NB4 (cell line): ENCODE measurements at regions not wholly inside any gene's neighbourhood (a gene's known extent, or its start where the extent isn't known, plus 50 kb on each side); places are given as distances from the start of the nearest gene placed in this dataset.

Experiments used
- DNase-seq: peaks from one replicate; pipeline ENCODE4 v3.0.0; 2010; ENCODE audit warnings: low read depth
- H3K4me3 ChIP-seq: one replicate; pipeline ENCODE4 v1.5.1; 2011; ENCODE audit warnings: mild to moderate bottlenecking, low read depth, low read length, moderate library complexity
- CTCF ChIP-seq: IDR thresholded peaks from one replicate; pipeline ENCODE4 v1.5.1; 2012; ENCODE audit warnings: low read depth, low read length
- MAX ChIP-seq: IDR thresholded peaks from 2 replicates; pipeline ENCODE4 v1.6.1; 2011; ENCODE audit warnings: low read depth, low read length
- MYC ChIP-seq: IDR thresholded peaks from 2 replicates; pipeline ENCODE4 v1.6.1; 2011; ENCODE audit warnings: low read depth, low read length
- POLR2A ChIP-seq: IDR thresholded peaks from 2 replicates; pipeline ENCODE4 v1.6.1; 2011; ENCODE audit warnings: mild to moderate bottlenecking; ENCODE audit not compliant: insufficient read length; ENCODE audit errors: extremely low read depth

- TF ChIP-seq CTCF, result no peak
- TF ChIP-seq MAX, result no peak
- no peak for TF ChIP-seq MYC
- TF ChIP-seq POLR2A, result no peak
- no peak overlapping the region for H3K4me3 ChIP-seq
- DNase-seq, result no peak
Observed at GRCh38 chr3:107455621-107456020, 67.1 kb upstream of the BBX start.

- TF ChIP-seq MAX (no peak), POLR2A (no peak), MYC (no peak), CTCF (no peak)
- H3K4me3 ChIP-seq, result no peak overlapping the region
- no peak for DNase-seq
Observed at GRCh38 chr3:107456501-107456900, 66.3 kb upstream of the BBX start.

DNA sequence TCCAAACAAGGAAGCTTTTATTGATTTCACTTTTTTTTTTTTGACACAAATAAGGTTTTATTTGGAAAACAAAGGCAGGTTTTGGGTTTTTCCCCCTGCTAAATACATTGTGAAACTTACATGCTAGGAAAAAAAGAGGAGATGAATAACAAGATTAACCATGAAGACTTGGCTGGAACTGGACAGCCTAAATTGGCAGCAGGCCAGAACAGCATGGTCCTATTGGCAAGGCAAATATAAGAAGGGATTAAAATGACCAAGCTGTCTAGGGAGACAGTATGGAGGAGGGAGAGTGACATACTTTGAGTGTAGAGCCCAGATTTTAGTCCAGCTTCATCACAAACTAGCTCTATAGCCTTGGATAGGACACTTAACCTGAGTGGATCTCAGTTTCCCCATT lies 63.9 kb upstream of the BBX start:
- no peak overlapping the region for H3K4me3 ChIP-seq
- DNase-seq, result no peak
- TF ChIP-seq MYC, result no peak
- TF ChIP-seq POLR2A, result no peak
- TF ChIP-seq MAX, result no peak
- TF ChIP-seq CTCF, result no peak

DNA sequence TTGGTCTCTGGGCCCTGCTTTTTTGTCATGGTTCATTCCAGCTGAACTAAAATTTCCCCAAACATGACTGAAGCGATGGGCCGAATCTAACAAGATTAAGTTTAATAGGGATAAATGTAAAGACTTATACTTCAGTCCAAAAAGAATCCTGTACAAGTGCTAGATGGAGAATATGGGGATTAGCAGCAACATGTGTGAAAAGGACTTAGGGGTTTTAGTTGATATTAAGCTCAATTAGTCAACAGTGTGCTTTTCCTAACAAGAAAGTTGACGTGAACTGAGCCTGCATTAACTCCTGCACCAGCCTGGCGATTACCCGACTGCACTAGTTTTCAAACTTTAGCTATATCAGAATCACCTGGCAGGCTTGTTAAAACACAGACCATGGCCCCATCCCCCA lies 61.0 kb upstream of the BBX start:
- no peak overlapping the region for H3K4me3 ChIP-seq
- no peak for DNase-seq
- TF ChIP-seq CTCF (no peak), MAX (no peak), MYC (no peak), POLR2A (no peak)

- no peak overlapping the region for H3K4me3 ChIP-seq
- DNase-seq, result no peak
- TF ChIP-seq MYC (no peak), MAX (no peak), CTCF (no peak), POLR2A (no peak)
Observed at GRCh38 chr3:107464037-107464436, 58.7 kb upstream of the BBX start.
